DND-41 (cell line): ENCODE measurements at regions not wholly inside any gene's neighbourhood (a gene's known extent, or its start where the extent isn't known, plus 50 kb on each side); places are given as distances from the start of the nearest gene placed in this dataset.

Experiments
- EZH2 ChIP-seq: IDR thresholded peaks from 3 replicates; pipeline ENCODE4 v1.6.1; 2012; ENCODE audit warnings: borderline replicate concordance, low read depth, mild to moderate bottlenecking, moderate library complexity, low read length, inconsistent platforms; ENCODE audit not compliant: severe bottlenecking
- TF ChIP-seq, protein P1 (sequence below): IDR thresholded peaks from 2 replicates; pipeline ENCODE4 v1.5.1; 2012; ENCODE audit warnings: borderline replicate concordance, low read length, moderate library complexity, mild to moderate bottlenecking; ENCODE audit not compliant: poor library complexity, severe bottlenecking; ENCODE audit errors: extremely low read depth

GRCh38 chr3:35184775-35185174 lies 454.6 kb upstream of the ARPP21 start:
- TF ChIP-seq EZH2: no peak
- TF ChIP-seq, protein P1, sequence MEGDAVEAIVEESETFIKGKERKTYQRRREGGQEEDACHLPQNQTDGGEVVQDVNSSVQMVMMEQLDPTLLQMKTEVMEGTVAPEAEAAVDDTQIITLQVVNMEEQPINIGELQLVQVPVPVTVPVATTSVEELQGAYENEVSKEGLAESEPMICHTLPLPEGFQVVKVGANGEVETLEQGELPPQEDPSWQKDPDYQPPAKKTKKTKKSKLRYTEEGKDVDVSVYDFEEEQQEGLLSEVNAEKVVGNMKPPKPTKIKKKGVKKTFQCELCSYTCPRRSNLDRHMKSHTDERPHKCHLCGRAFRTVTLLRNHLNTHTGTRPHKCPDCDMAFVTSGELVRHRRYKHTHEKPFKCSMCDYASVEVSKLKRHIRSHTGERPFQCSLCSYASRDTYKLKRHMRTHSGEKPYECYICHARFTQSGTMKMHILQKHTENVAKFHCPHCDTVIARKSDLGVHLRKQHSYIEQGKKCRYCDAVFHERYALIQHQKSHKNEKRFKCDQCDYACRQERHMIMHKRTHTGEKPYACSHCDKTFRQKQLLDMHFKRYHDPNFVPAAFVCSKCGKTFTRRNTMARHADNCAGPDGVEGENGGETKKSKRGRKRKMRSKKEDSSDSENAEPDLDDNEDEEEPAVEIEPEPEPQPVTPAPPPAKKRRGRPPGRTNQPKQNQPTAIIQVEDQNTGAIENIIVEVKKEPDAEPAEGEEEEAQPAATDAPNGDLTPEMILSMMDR: no peak
